Astrocyte (in vitro differentiated cells and primary cell): ENCODE measurements at regions not wholly inside any gene's neighbourhood (a gene's known extent, or its start where the extent isn't known, plus 50 kb on each side); places are given as distances from the start of the nearest gene placed in this dataset.

Experiments used
- CTCF ChIP-seq: IDR thresholded peaks from 2 replicates; pipeline ENCODE4 v1.5.1; 2011; ENCODE audit warnings: low read depth, mild to moderate bottlenecking, inconsistent platforms, low read length, moderate library complexity; ENCODE audit not compliant: insufficient read depth
- EZH2 ChIP-seq: IDR thresholded peaks from 2 replicates; pipeline ENCODE4 v1.6.1; 2012; ENCODE audit warnings: mild to moderate bottlenecking, low read length, inconsistent platforms; ENCODE audit not compliant: insufficient read depth

- TF ChIP-seq CTCF (no peak), EZH2 (no peak)
These were observed 81.7 kb downstream of the ANKRD60 start for GRCh38 chr20:58146746-58147140.
